ENCODE measurements at regions not wholly inside any gene's neighbourhood (a gene's known extent, or its start where the extent isn't known, plus 50 kb on each side); places are given as distances from the start of the nearest gene placed in this dataset.

DNA sequence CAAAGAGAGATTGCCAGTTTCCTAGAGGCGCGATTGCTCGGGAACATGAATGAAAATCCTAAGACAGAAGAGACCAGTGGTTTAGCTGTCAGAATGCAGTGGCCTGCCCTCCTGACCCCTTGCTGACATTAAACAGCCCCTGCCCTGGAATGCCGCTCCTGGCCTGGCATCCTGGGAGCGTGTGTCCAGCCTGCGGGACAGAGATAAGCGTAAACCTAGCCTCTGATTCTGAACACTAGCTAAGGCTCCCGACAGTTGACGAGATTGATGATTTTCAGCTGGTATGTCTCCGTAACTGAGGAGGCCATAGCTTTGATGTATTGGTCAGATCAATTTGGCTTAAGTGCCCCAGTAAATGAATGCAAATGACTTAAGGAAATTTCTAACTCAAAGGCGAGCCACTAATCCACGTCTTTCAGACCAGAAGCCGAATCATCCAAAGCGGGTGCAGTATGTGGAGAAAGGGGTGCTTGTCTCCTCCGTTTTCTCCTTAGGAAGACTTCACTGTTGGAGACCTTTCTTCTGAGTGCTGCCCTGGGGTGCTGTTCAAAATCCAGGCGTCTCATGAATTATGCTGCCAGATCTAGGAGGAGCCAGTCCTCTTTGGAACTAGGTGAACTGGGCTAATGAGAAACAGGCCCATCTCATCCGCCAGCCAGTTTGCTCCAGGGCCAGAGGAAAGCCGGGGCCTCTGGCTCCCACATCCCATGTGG lies 142.5 kb upstream of the L3MBTL4 start:
- no peak overlapping the region for H3K27ac Mint-ChIP-seq (ENCODE audit: unreplicated experiment)
- H3K27me3 Mint-ChIP-seq (ENCODE audit: unreplicated experiment), result peaks cover 29% of the 10 kb centered on the region
- no peak overlapping the region for H3K4me3 Mint-ChIP-seq (ENCODE audit: unreplicated experiment)
- H3K4me1 Mint-ChIP-seq (ENCODE audit: unreplicated experiment), result peaks cover 22% of the 10 kb centered on the region
- TF ChIP-seq, protein P1, sequence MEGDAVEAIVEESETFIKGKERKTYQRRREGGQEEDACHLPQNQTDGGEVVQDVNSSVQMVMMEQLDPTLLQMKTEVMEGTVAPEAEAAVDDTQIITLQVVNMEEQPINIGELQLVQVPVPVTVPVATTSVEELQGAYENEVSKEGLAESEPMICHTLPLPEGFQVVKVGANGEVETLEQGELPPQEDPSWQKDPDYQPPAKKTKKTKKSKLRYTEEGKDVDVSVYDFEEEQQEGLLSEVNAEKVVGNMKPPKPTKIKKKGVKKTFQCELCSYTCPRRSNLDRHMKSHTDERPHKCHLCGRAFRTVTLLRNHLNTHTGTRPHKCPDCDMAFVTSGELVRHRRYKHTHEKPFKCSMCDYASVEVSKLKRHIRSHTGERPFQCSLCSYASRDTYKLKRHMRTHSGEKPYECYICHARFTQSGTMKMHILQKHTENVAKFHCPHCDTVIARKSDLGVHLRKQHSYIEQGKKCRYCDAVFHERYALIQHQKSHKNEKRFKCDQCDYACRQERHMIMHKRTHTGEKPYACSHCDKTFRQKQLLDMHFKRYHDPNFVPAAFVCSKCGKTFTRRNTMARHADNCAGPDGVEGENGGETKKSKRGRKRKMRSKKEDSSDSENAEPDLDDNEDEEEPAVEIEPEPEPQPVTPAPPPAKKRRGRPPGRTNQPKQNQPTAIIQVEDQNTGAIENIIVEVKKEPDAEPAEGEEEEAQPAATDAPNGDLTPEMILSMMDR (IDR thresholded peaks at IDR 0.05), result no peak
- no peaks in the 10 kb centered on the region for H3K9me3 Mint-ChIP-seq (ENCODE audit: unreplicated experiment)
- H3K36me3 Mint-ChIP-seq (ENCODE audit: unreplicated experiment), result no peaks in the 10 kb centered on the region
- no peak for DNase-seq (ENCODE audit: extremely low spot score, unreplicated experiment)

- H3K4me1 Mint-ChIP-seq (ENCODE audit: unreplicated experiment), result peaks cover 20% of the 10 kb centered on the region
- no peak for DNase-seq (ENCODE audit: extremely low spot score, unreplicated experiment)
- TF ChIP-seq, protein P1 (IDR thresholded peaks at IDR 0.05), result no peak
- H3K27me3 Mint-ChIP-seq (ENCODE audit: unreplicated experiment), result peaks cover 29% of the 10 kb centered on the region
- H3K9me3 Mint-ChIP-seq (ENCODE audit: unreplicated experiment), result no peaks in the 10 kb centered on the region
- H3K36me3 Mint-ChIP-seq (ENCODE audit: unreplicated experiment), result no peaks in the 10 kb centered on the region
- H3K4me3 Mint-ChIP-seq (ENCODE audit: unreplicated experiment), result no peak overlapping the region
- H3K27ac Mint-ChIP-seq (ENCODE audit: unreplicated experiment), result no peak overlapping the region
Measured at GRCh38 chr18:6557770-6558248, 143.1 kb upstream of the L3MBTL4 start.

DNA sequence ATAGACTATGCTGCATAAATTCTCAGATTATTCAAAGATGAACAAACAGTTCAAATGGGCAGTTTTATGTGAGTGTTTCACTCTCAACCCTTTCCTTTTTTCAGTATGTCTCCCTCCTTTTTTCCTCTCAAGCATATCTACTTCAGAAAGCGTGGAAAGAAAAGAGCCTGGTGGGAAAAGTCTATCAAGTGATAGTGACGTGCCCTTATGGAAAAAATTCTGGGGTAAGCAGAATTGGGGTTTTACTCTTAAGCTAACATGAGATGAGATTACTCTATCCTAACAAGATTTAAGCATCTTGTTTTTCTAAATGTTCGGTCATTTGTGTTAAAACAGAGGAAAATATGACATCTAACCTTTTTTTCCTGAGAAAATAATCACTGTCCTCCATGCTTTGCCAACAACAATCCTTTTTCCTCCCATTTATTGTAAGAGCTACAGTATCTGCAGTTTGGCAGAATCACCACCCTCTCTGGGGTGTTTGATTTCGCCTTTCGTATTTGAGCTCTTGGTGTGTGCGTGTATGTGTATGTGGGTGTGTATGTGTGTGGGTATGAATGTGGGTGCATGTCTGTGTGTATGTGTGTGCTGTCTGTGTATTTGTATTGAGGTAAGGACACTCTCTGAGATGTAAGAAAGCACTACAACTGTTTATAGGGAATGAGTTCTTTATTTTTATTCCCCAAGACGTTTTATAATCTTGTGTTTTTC lies 143.9 kb upstream of the L3MBTL4 start:
- TF ChIP-seq, protein P1 (IDR thresholded peaks at IDR 0.05), result no peak
- Mint-ChIP-seq H3K4me1 (ENCODE audit: unreplicated experiment) (peaks cover 13% of the 10 kb centered on the region), H3K36me3 (ENCODE audit: unreplicated experiment) (no peaks in the 10 kb centered on the region), H3K27ac (ENCODE audit: unreplicated experiment) (no peak overlapping the region), H3K4me3 (ENCODE audit: unreplicated experiment) (no peak overlapping the region), H3K9me3 (ENCODE audit: unreplicated experiment) (no peaks in the 10 kb centered on the region), H3K27me3 (ENCODE audit: unreplicated experiment) (peaks cover 29% of the 10 kb centered on the region)
- no peak for DNase-seq (ENCODE audit: extremely low spot score, unreplicated experiment)

GRCh38 chr18:6559296-6559695 lies 144.6 kb upstream of the L3MBTL4 start:
- H3K27ac Mint-ChIP-seq (ENCODE audit: unreplicated experiment), result no peak overlapping the region
- no peaks in the 10 kb centered on the region for H3K9me3 Mint-ChIP-seq (ENCODE audit: unreplicated experiment)
- H3K4me1 Mint-ChIP-seq (ENCODE audit: unreplicated experiment), result peaks cover 13% of the 10 kb centered on the region
- TF ChIP-seq, protein P1 (IDR thresholded peaks at IDR 0.05), result no peak
- H3K36me3 Mint-ChIP-seq (ENCODE audit: unreplicated experiment), result no peaks in the 10 kb centered on the region
- DNase-seq (ENCODE audit: extremely low spot score, unreplicated experiment), result no peak
- H3K4me3 Mint-ChIP-seq (ENCODE audit: unreplicated experiment), result no peak overlapping the region
- H3K27me3 Mint-ChIP-seq (ENCODE audit: unreplicated experiment), result peaks cover 31% of the 10 kb centered on the region

DNA sequence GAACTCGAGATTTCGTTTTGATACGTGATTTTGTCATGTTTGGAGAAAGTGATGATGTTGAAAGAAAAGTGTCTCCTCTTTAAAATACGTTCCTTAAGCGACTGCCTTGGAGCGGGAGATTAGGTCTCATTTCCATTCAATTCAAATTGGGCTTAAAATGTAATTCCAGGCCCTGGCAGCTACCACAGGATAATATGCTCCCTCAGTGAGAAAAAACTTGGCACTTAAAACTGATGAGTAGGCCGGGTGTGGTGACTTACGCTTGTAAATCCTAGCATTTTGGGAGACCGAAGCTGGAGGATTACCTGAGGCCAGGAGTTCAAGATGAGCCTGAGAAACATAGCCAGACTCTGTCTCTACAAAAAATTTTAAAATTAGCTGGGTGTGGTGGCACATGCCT lies 146.3 kb upstream of the L3MBTL4 start:
- TF ChIP-seq, protein P1 (IDR thresholded peaks at IDR 0.05), result no peak
- Mint-ChIP-seq H3K36me3 (ENCODE audit: unreplicated experiment) (no peaks in the 10 kb centered on the region), H3K9me3 (ENCODE audit: unreplicated experiment) (no peaks in the 10 kb centered on the region), H3K4me3 (ENCODE audit: unreplicated experiment) (no peak overlapping the region), H3K4me1 (ENCODE audit: unreplicated experiment) (peaks cover 13% of the 10 kb centered on the region), H3K27ac (ENCODE audit: unreplicated experiment) (no peak overlapping the region), H3K27me3 (ENCODE audit: unreplicated experiment) (peaks cover 28% of the 10 kb centered on the region)
- DNase-seq (ENCODE audit: extremely low spot score, unreplicated experiment), result no peak
